HEK293 (cell line): ENCODE measurements at regions not wholly inside any gene's neighbourhood (a gene's known extent, or its start where the extent isn't known, plus 50 kb on each side); places are given as distances from the start of the nearest gene placed in this dataset.

Experiments
- CTCF ChIA-PET: fragments of 350-600 bp; formaldehyde crosslinking; extraction: SDS; loops from one replicate; lab custom pipeline; 2021; ENCODE audit warnings: antibody characterized with exemption; lab: Yijun Ruan, JAX
- POLR2A ChIA-PET: fragments of 300-600 bp; formaldehyde crosslinking; extraction: SDS; loops from one replicate; lab custom pipeline; 2020; ENCODE audit warnings: antibody characterized with exemption, inconsistent platforms; lab: Yijun Ruan, JAX
- H3K27ac ChIP-seq: fragments of 200-500 bp; sonication (Bioruptor generic); 2 replicates; pipeline ENCODE4 v1.5.1; 2014; ENCODE audit warnings: low read depth, low read length, control low read depth, inconsistent platforms; ENCODE audit errors: extremely low read depth
- H3K36me3 ChIP-seq, 2 experiments: fragments of 200-500 bp in 1 of 2; sonication (Bioruptor generic) in 1 of 2; 1 replicate in 1 of 2; 2 replicates in 1 of 2; pipeline ENCODE4 v1.5.1; 2014 to 2017; ENCODE audit warnings: inconsistent platforms in 2 of 2, low read length in 2 of 2; ENCODE audit not compliant: control insufficient read depth in 2 of 2, insufficient read depth in 1 of 2
- H3K4me1 ChIP-seq: fragments of 200-500 bp; sonication (Bioruptor generic); 2 replicates; pipeline ENCODE4 v1.5.1; 2014; ENCODE audit warnings: mild to moderate bottlenecking, low read length, inconsistent platforms; ENCODE audit not compliant: control insufficient read depth, insufficient read depth
- H3K4me3 ChIP-seq: 2 replicates; pipeline ENCODE4 v1.5.1; 2011; ENCODE audit warnings: low read depth, mild to moderate bottlenecking, control low read depth, low read length, moderate library complexity
- H3K9me3 ChIP-seq: fragments of 200-500 bp; sonication (Bioruptor generic); 2 replicates; pipeline ENCODE4 v1.5.1; 2014; ENCODE audit warnings: low read depth, low read length, inconsistent platforms; ENCODE audit not compliant: control insufficient read depth, insufficient read depth
- ATF2 ChIP-seq: fragments of 450-650 bp; formaldehyde crosslinking; IDR thresholded peaks from 2 replicates; pipeline ENCODE4 v1.5.1; 2016; ENCODE audit warnings: missing biosample characterization, missing genetic modification characterization, low read depth
- BCL11A ChIP-seq: fragments of 450-650 bp; formaldehyde crosslinking; IDR thresholded peaks from 2 replicates; pipeline ENCODE4 v1.5.1; 2016; ENCODE audit warnings: low read depth, missing biosample characterization, missing genetic modification characterization
- GFI1B ChIP-seq: fragments of 450-650 bp; formaldehyde crosslinking; IDR thresholded peaks from 2 replicates; pipeline ENCODE4 v1.5.1; 2016; ENCODE audit warnings: missing biosample characterization, missing genetic modification characterization
- GLI2 ChIP-seq: fragments of 450-650 bp; formaldehyde crosslinking; IDR thresholded peaks from 2 replicates; pipeline ENCODE4; 2017; ENCODE audit warnings: missing biosample characterization, missing genetic modification characterization, low read depth, borderline replicate concordance
- HIC1 ChIP-seq: fragments of 450-650 bp; formaldehyde crosslinking; IDR thresholded peaks from 2 replicates; pipeline ENCODE4 v1.5.1; 2016; ENCODE audit warnings: missing biosample characterization, missing genetic modification characterization
- INSM2 ChIP-seq: fragments of 450-650 bp; formaldehyde crosslinking; IDR thresholded peaks from 2 replicates; pipeline ENCODE4 v1.5.1; 2016; ENCODE audit warnings: missing biosample characterization, missing genetic modification characterization
- OSR2 ChIP-seq: fragments of 450-650 bp; formaldehyde crosslinking; IDR thresholded peaks from 2 replicates; pipeline ENCODE4 v1.5.1; 2016; ENCODE audit warnings: missing biosample characterization, missing genetic modification characterization
- PRDM6 ChIP-seq: fragments of 450-650 bp; formaldehyde crosslinking; IDR thresholded peaks from 2 replicates; pipeline ENCODE4 v1.5.1; 2017; ENCODE audit warnings: missing biosample characterization, missing genetic modification characterization
- SETDB1 ChIP-seq: IDR thresholded peaks from one replicate; pipeline ENCODE4 v1.6.1; 2017; ENCODE audit warnings: mild to moderate bottlenecking, low read length, moderate library complexity, mixed read lengths; ENCODE audit not compliant: insufficient read length
- TCF7L2 ChIP-seq: IDR thresholded peaks from 2 replicates; pipeline ENCODE4 v1.6.1; 2011; ENCODE audit warnings: low read depth, mild to moderate bottlenecking, inconsistent platforms, low read length, moderate library complexity, borderline replicate concordance
- TSHZ1 ChIP-seq: fragments of 450-650 bp; formaldehyde crosslinking; IDR thresholded peaks from 2 replicates; pipeline ENCODE4 v1.5.1; 2016; ENCODE audit warnings: missing biosample characterization, missing genetic modification characterization, borderline replicate concordance
- WT1 ChIP-seq: fragments of 450-650 bp; formaldehyde crosslinking; IDR thresholded peaks from 2 replicates; pipeline ENCODE4 v1.5.1; 2016; ENCODE audit warnings: missing biosample characterization, missing genetic modification characterization
- ZBTB21 ChIP-seq: fragments of 450-650 bp; formaldehyde crosslinking; IDR thresholded peaks from 2 replicates; pipeline ENCODE4 v1.5.1; 2017; ENCODE audit warnings: missing biosample characterization, missing genetic modification characterization
- ZNF121 ChIP-seq: fragments of 450-650 bp; formaldehyde crosslinking; IDR thresholded peaks from 2 replicates; pipeline ENCODE4 v1.5.1; 2016; ENCODE audit warnings: missing biosample characterization, missing genetic modification characterization
- ZNF292 ChIP-seq: fragments of 450-650 bp; formaldehyde crosslinking; IDR thresholded peaks from 2 replicates; pipeline ENCODE4 v1.5.1; 2016; ENCODE audit warnings: low read depth, missing biosample characterization, missing genetic modification characterization, borderline replicate concordance
- ZNF335 ChIP-seq: fragments of 450-650 bp; formaldehyde crosslinking; conservative IDR thresholded peaks from 2 replicates; pipeline ENCODE4 v1.5.1; 2016; ENCODE audit warnings: missing biosample characterization, missing genetic modification characterization
- ZNF366 ChIP-seq: fragments of 450-650 bp; formaldehyde crosslinking; conservative IDR thresholded peaks from 2 replicates; pipeline ENCODE4 v1.5.1; 2016; ENCODE audit warnings: missing biosample characterization, missing genetic modification characterization
- ZNF391 ChIP-seq: fragments of 450-650 bp; formaldehyde crosslinking; IDR thresholded peaks from 2 replicates; pipeline ENCODE4 v1.5.1; 2016; ENCODE audit warnings: low read depth, missing biosample characterization, missing genetic modification characterization, borderline replicate concordance
- ZNF585B ChIP-seq: fragments of 450-650 bp; formaldehyde crosslinking; IDR thresholded peaks from 2 replicates; pipeline ENCODE4 v1.5.1; 2016; ENCODE audit warnings: missing biosample characterization, missing genetic modification characterization
- ZNF629 ChIP-seq: fragments of 450-650 bp; formaldehyde crosslinking; IDR thresholded peaks from 2 replicates; pipeline ENCODE4 v1.5.1; 2017; ENCODE audit warnings: missing biosample characterization, missing genetic modification characterization
- ZNF639 ChIP-seq: fragments of 450-650 bp; formaldehyde crosslinking; IDR thresholded peaks from 2 replicates; pipeline ENCODE4 v1.5.1; 2016; ENCODE audit warnings: missing biosample characterization, missing genetic modification characterization
- ZNF747 ChIP-seq: fragments of 450-650 bp; formaldehyde crosslinking; IDR thresholded peaks from 2 replicates; pipeline ENCODE4 v1.5.1; 2016; ENCODE audit warnings: missing biosample characterization, missing genetic modification characterization
- ZSCAN23 ChIP-seq: fragments of 450-650 bp; formaldehyde crosslinking; IDR thresholded peaks from 2 replicates; pipeline ENCODE4 v1.5.1; 2016; ENCODE audit warnings: missing biosample characterization, missing genetic modification characterization
- ZXDB ChIP-seq: fragments of 450-650 bp; formaldehyde crosslinking; IDR thresholded peaks from 2 replicates; pipeline ENCODE4 v1.5.1; 2016; ENCODE audit warnings: missing biosample characterization, missing genetic modification characterization

GRCh38 chr4:145281224-145281623 lies 100.8 kb upstream of the OTUD4 start (continued):
- no peak for TF ChIP-seq SETDB1
- TF ChIP-seq ZNF292 (tag by site-specific recombination): no peak
- no peak for TF ChIP-seq BCL11A (tag by site-specific recombination)
- TF ChIP-seq TCF7L2: no peak

GRCh38 chr4:145280541-145280940 lies 100.2 kb upstream of the OTUD4 start:
- Histone ChIP-seq H3K9me3 (no peaks in the 10 kb centered on the region), H3K4me3 (no peak overlapping the region), H3K4me1 (no peaks in the 10 kb centered on the region), H3K36me3 (no peaks in the 10 kb centered on the region), H3K27ac (no peak overlapping the region)
- ChIA-PET POLR2A (no interaction called here), CTCF (no interaction called here)
- TF ChIP-seq ZNF747 (tag by site-specific recombination) (no peak), ZNF335 (0 out of 2 replicates have a peak, but pooled peaks have one; percentile 54), ZBTB21 (tag by site-specific recombination) (peak; percentile 74), WT1 (peak; percentile 34; the same call in 1 of the 2 replicates), ZNF366 (peak; percentile 83), ZNF585B (tag by site-specific recombination) (no peak), INSM2 (tag by site-specific recombination) (peak; percentile 75; the same call in 1 of the 2 replicates), GFI1B (tag by site-specific recombination) (peak; percentile 54; the same call in 1 of the 2 replicates), ZXDB (tag by site-specific recombination) (0 out of 2 replicates have a peak, but pooled peaks have one; percentile 21), GLI2 (tag by site-specific recombination) (peak; percentile 66; the same call in 1 of the 2 replicates), TSHZ1 (tag by site-specific recombination) (peak; percentile 75; the same call in 1 of the 2 replicates), ZNF629 (tag by site-specific recombination) (peak; percentile 97), ZNF639 (tag by site-specific recombination) (0 out of 2 replicates have a peak, but pooled peaks have one; percentile 56), ATF2 (peak; percentile 69), ZSCAN23 (0 out of 2 replicates have a peak, but pooled peaks have one; percentile 49), OSR2 (tag by site-specific recombination) (peak; percentile 56; the same call in 1 of the 2 replicates), HIC1 (tag by site-specific recombination) (peak; percentile 79; the same call in 1 of the 2 replicates), ZNF121 (tag by site-specific recombination) (no peak), ZNF391 (tag by site-specific recombination) (peak; percentile 31; the same call in 1 of the 2 replicates), PRDM6 (tag by site-specific recombination) (0 out of 2 replicates have a peak, but pooled peaks have one; percentile 32)
